ENCODE measurements at regions not wholly inside any gene's neighbourhood (a gene's known extent, or its start where the extent isn't known, plus 50 kb on each side); places are given as distances from the start of the nearest gene placed in this dataset.

- Histone ChIP-seq H3K4me3 (ENCODE audit: low read depth, low read length) (no peak overlapping the region), H3K27me3 (ENCODE audit: control insufficient read depth, insufficient read depth, low read length) (no peaks in the 10 kb centered on the region), H3K36me3 (ENCODE audit: control insufficient read depth, insufficient read depth, low read length) (no peaks in the 10 kb centered on the region)
- TF ChIP-seq CTCF (IDR thresholded peaks at IDR 0.05; ENCODE audit: insufficient read depth, low read length, poor library complexity, severe bottlenecking), result no peak
- DNase-seq (ENCODE audit: low read depth), result no peak
These were observed 327.2 kb downstream of the BTG1 start for GRCh38 chr12:91818227-91819131.

GRCh38 chr12:91817517-91817916, 328.1 kb downstream of the BTG1 start:
- no peak for TF ChIP-seq CTCF (IDR thresholded peaks at IDR 0.05; ENCODE audit: insufficient read depth, low read length, poor library complexity, severe bottlenecking)
- DNase-seq (ENCODE audit: low read depth), result no peak
- no peaks in the 10 kb centered on the region for H3K36me3 ChIP-seq (ENCODE audit: control insufficient read depth, insufficient read depth, low read length)
- H3K27me3 ChIP-seq (ENCODE audit: control insufficient read depth, insufficient read depth, low read length), result no peaks in the 10 kb centered on the region
- no peak overlapping the region for H3K4me3 ChIP-seq (ENCODE audit: low read depth, low read length)

- Histone ChIP-seq H3K4me3 (ENCODE audit: low read depth, low read length) (no peak overlapping the region), H3K36me3 (ENCODE audit: control insufficient read depth, insufficient read depth, low read length) (no peaks in the 10 kb centered on the region), H3K27me3 (ENCODE audit: control insufficient read depth, insufficient read depth, low read length) (no peaks in the 10 kb centered on the region)
- no peak for TF ChIP-seq CTCF (IDR thresholded peaks at IDR 0.05; ENCODE audit: insufficient read depth, low read length, poor library complexity, severe bottlenecking)
- DNase-seq (ENCODE audit: low read depth), result no peak
These were observed 331.9 kb downstream of the BTG1 start for GRCh38 chr12:91813701-91814100.

GRCh38 chr12:91811481-91812287, 334.0 kb downstream of the BTG1 start:
- no peaks in the 10 kb centered on the region for H3K36me3 ChIP-seq (ENCODE audit: control insufficient read depth, insufficient read depth, low read length)
- peak; percentile 81 for TF ChIP-seq CTCF (IDR thresholded peaks at IDR 0.05; ENCODE audit: insufficient read depth, low read length, poor library complexity, severe bottlenecking)
- H3K27me3 ChIP-seq (ENCODE audit: control insufficient read depth, insufficient read depth, low read length), result no peaks in the 10 kb centered on the region
- no peak for DNase-seq (ENCODE audit: low read depth)
- no peak overlapping the region for H3K4me3 ChIP-seq (ENCODE audit: low read depth, low read length)

GRCh38 chr12:91810531-91811451, 334.9 kb downstream of the BTG1 start:
- Histone ChIP-seq H3K27me3 (ENCODE audit: control insufficient read depth, insufficient read depth, low read length) (no peaks in the 10 kb centered on the region), H3K36me3 (ENCODE audit: control insufficient read depth, insufficient read depth, low read length) (no peaks in the 10 kb centered on the region), H3K4me3 (ENCODE audit: low read depth, low read length) (no peak overlapping the region)
- no peak for TF ChIP-seq CTCF (IDR thresholded peaks at IDR 0.05; ENCODE audit: insufficient read depth, low read length, poor library complexity, severe bottlenecking)
- DNase-seq (ENCODE audit: low read depth), result no peak
